ENCODE measurements at regions not wholly inside any gene's neighbourhood (a gene's known extent, or its start where the extent isn't known, plus 50 kb on each side); places are given as distances from the start of the nearest gene placed in this dataset.

DNA sequence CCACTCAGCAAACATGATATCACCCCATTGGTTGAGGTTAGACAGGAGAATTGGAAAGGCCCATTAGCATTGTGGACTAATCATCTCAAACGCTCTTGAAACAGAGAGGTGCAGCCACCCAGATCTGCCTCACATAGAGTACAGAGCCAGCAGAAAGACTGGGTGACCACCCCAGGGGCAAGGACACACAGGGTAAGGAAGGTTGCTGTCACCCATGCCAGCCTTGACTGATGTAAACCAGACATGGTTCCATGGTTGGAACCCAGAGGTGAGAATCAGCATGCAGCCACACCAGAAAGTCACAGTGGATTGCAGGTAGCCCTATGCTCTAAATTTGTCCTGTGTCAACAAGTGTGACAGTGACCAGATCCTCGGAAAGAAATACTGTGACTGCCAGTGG is 1268.8 kb downstream of the EFNB2 start:
- no peak for DNase-seq

GRCh38 chr13:105262579-105262978 is 1272.9 kb downstream of the EFNB2 start:
- DNase-seq = no peak

- DNase-seq = no peak
Measured at GRCh38 chr13:105259426-105259825, 1276.0 kb downstream of the EFNB2 start.

DNA sequence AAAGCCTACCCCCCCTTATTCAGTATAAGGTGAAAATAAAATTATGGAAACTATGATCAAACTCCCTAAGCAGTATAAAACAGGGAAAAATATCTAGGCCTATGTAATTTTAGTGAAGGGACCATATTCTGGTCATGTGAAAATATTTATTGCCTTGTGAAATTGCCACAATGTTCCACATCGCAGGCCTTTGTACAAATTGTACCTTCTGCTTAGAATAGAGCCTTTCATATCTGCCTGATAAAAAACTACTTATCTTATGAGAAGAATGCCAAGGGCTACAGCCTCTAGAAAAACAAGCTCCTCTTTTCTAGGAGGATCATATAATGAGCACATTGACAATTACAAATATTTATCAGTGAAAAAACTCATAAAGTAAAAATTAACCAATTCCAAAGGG is 1280.0 kb downstream of the EFNB2 start:
- no peak for DNase-seq

GRCh38 chr13:105251293-105251692 is 1284.2 kb downstream of the EFNB2 start:
- no peak for DNase-seq

DNA sequence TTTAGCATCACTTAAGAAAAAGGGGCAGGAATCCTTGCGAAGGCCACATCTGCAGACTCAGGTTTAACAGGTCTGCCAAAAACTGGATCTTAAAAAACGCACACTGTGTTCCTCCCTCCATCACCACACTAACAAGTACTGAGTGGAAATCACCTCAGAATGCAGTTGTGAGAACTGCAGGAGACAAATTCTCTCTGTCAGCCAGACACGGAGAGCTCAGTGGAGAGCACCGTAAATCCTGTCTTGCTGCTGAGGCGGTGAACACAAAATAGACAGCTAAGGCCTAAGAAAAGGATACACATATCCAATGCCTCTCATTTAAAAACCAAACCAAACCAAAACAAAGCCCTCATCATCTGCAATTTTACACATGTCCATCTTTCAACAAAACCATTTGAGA is 1287.6 kb downstream of the EFNB2 start:
- DNase-seq = no peak

DNA sequence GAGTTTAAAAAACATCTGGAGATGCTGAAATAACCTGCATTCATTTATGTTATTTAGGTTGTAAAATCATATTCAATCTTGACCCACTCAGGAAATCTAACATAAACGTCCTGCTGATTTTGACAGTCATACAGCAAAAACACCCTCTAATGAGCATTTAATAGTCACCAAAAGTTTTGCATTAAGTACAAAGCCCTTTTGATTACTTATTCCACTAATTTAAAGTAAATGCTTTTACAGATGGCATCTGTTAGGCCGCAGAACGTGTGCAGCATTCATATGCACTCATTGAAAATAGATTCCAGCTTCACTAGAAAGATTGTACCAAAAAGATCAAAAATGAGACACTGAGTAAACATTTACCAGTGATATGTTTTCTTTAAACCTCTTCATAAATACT is 1295.1 kb downstream of the EFNB2 start:
- DNase-seq = no peak

DNA sequence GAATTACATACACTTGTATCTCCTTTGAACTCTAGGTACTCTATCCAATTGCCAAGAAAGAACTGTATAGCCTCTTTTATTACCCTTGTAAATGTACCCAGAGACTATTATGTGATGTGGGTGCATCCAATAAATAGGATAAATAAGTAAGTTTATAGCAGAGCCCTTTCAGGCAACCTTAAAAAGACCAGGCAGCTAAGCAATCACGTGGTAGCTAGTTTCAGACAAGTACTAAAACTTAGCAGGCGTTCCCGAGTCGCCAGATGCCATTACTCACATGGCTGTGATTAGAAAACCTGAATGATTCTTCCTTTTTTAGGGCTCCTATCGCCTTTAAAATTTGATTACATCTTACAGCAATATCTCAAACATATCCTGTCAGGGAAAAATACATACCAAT is 1303.0 kb downstream of the EFNB2 start:
- no peak for DNase-seq

DNA sequence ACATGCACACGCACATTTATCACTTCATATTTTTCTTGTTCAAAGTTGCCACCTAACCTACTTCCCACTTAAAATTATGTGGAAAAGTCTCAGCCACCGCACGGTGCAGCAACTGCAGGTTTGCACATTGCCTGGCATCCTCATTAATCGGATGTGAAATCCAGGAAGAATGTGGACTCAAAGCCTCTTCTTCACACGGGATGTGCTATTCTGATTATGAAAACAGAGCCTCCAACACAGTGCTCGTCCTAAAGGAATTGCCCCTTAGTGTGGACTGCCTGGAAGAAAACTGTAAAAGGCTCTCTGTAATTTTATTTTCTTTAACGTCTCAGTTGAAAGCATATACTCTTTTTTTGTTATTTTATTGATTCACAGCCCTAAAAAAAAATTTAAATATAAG is 1303.5 kb downstream of the EFNB2 start:
- no peak for DNase-seq

DNA sequence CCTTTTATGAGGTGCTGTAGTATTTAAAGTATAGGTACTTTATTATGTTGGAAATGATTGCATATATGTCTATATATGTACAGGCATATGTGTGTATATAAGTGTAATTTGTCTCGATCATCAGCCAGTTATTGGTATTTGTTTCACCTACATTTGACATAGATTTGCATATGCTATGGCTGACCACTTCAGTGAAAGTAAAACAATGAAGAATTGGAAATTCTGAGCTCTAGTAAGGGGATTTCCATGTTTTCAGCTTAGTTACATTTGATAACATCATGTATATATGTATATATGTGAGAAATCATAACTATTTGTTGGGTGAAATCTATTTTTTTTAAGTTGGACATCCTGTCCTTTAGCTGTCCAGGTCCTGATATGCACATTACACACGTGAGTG is 1303.9 kb downstream of the EFNB2 start:
- no peak for DNase-seq

DNA sequence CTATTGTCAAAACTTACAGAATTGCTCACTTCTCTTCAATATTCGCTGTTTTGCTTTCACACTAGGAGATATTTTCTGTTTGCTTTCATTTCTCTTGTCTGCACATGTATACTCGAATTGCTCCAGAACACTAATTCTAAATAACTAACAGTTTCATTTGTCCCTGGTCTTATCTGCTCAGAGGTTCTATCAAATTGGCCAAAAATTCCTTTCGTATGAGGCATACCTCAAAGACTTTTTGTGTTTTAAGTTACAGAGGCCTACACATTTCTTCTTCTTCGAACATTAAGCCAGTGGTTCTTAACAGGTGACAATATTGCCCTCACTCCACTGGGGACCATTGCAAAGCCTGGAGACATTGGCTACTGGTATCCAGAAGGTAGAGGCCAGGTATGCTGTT is 1314.6 kb downstream of the EFNB2 start:
- DNase-seq = no peak

DNA sequence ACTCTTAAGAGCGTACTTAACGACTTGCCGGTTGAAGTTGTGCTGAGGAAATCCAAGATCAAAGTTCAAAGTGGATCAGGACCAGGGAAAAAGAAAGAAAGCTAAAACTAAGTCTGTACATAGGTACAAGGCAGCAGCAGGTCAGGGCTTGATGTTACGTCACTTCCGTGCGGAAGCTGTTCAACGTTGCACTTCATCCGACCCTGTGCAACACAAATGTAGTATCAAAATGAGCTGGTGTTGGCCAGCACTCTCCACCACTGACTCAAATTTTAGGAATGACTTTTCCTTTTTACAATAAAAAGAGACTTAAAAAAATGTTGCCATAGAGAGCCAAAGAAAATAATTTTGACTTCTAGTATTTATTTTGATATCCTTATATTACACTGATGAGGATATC is 1315.4 kb downstream of the EFNB2 start:
- no peak for DNase-seq

GRCh38 chr13:105219651-105220050 is 1315.8 kb downstream of the EFNB2 start:
- DNase-seq = no peak

- DNase-seq = no peak
Measured at GRCh38 chr13:105213512-105213911, 1322.0 kb downstream of the EFNB2 start.

DNA sequence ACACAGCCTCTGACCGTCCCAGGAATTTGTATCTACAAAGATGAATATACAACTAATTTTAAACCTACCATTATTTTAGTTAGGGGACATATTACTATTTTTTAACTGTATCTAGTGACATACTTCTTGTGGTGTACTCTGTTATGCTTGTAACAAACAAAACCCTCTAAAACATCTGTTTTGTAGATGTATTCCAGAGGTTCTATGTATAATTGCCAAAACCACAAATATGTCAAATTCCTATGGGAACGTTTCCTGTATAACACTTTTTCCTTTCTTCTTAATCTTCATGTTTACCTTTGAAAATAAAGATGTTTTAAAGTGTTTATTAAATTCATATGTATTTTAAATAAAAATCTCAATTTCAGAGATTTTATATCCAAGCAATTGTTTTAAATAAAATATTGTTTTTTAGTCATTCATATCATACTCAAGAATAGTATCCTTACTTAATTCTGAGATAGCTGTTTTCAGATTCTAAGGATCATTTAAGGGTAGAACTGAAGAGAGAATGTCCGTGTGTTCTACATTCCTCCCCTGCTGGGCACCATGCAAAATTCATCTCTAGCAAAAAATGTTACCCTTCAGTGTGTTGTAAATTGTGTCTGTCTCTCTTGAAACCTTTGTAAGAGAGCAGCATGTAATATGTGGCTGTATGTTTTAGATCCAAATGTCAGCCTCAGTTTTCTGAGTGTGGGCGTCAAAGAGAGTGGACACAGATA is 1327.7 kb downstream of the EFNB2 start:
- no peak for DNase-seq

DNA sequence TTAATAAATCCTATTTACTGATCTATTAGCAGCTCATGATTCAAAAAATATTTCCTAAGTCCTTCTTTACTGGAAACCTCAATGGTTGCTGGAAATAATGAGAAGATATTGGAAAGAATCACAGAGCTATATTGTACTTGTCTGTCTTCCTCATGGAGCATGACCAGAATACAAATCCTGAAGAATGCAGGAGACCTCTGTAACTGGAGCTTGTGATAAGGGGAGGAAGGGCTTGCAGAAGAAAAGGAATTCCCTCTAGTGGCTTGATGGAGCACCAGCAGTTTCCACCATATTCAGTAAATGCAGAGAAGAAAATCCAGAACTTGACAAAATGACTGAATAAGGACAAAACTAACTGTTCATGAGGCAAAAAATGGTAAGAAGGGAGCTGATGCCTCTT is 1333.1 kb downstream of the EFNB2 start:
- DNase-seq = no peak

DNA sequence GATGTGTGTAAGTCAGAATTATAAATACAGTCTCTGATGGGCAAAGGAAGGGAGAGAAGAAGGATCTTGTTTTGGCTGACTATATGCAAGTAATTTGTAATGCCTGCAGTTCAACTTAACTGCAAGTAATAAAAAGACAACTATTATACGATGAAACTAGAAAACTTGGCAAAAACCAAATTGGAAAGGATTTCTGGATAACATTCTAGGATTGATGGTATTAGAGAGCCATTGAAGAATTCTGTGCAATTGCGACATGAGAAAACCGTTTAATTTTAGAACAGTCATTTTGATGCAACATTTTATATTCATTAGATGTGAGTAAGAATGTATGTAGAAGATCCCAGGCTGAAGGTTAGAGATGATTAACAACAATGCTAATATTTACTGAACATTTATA is 1334.1 kb downstream of the EFNB2 start:
- no peak for DNase-seq

DNA sequence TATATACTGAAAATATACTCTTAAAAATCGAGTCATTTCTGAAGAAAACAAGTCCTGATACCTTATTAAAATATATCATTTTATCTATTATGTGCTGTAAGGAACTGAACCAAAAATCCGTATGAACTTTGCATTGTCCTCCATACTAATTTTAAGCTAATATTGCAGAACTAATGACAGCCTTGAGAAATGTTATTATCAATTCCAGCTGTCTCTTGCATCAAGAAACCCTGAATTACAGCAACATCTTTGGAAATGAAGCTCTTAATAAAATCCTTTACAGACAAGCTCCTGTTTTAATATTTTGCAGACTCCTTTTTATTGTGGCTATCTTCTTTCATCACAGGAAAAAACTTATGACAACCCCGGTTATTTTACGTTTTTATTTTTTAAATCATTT is 1335.3 kb downstream of the EFNB2 start:
- DNase-seq = no peak

- no peak for DNase-seq
Measured at GRCh38 chr13:105196052-105196451, 1339.4 kb downstream of the EFNB2 start.

GRCh38 chr13:105193026-105193425 is 1342.4 kb downstream of the EFNB2 start:
- no peak for DNase-seq

- no peak for DNase-seq
Measured at GRCh38 chr13:105184201-105184600, 1351.3 kb downstream of the EFNB2 start.

GRCh38 chr13:105177265-105177900 is 1358.1 kb downstream of the EFNB2 start:
- DNase-seq = no peak

DNA sequence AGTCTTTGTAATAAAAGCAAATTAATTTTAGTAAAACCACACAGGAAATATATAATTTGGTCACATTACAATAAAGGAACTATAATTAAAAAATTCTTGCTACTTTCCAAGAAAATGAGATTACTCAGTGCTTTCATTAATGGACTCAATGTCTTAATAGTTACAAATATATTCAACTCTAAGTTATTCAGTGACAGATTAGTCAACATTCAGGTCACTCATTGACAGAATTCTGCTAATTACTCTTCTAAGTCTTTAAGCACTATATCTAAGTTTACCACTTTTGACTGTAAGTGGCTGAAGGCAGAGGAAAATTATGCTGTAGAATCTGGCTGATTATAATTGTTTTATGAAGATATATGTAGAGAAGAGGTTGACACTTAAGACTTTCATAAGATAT is 1365.0 kb downstream of the EFNB2 start:
- no peak for DNase-seq

DNA sequence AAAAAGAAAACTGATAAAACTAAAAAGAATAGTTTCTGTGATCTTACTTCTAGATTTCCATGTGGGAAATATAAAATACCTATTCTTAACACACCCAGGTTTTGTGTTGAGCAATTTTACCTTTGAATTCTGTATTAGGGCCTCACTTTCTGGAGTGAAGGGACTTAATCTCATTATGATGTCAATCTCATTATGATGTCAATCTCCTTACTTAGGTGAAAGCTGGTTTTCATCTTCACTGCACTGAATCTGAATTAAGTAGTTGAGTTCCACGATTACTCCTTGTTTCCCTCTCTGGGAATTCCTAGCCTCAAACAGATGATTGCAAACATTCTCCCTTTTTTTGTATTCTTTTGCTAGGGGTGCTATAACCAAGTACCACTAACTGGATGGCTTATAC is 1367.2 kb downstream of the EFNB2 start:
- DNase-seq = no peak

DNA sequence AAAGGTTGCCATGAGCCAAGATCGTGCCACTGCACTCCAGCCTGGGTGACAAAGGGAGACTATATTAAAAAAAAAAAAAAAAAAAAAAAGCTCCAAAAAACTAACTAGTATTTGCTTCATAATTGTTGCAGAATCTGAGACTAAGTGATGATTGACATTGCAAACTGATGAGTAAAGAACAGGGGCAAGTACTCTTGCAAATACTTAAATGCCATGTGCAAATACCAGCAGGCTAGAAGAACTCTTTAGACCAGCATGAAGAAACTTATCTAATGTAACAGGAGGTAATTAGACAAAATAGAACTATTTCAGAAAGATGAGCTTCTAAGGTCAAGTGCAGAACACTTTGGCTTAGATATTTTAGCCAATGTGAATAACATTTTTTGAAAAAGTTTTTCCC is 1368.1 kb downstream of the EFNB2 start:
- DNase-seq = no peak
